Neutrophil (primary cell): ENCODE measurements at regions not wholly inside any gene's neighbourhood (a gene's known extent, or its start where the extent isn't known, plus 50 kb on each side); places are given as distances from the start of the nearest gene placed in this dataset.

Experiments used
- H3K27ac ChIP-seq: fragments of 200-600 bp; sonication (generic); 2 replicates; pipeline ENCODE4 v1.5.1; 2016; ENCODE audit warnings: mild to moderate bottlenecking, moderate library complexity
- H3K27me3 ChIP-seq: fragments of 200-600 bp; sonication (generic); 2 replicates; pipeline ENCODE4 v1.6.0; 2016; ENCODE audit warnings: mild to moderate bottlenecking
- H3K36me3 ChIP-seq: fragments of 200-600 bp; sonication (generic); 2 replicates; pipeline ENCODE4 v1.5.1; 2017
- H3K4me1 ChIP-seq, 2 experiments: fragments of 200-600 bp in 1 of 2; sonication (generic) in 1 of 2; 1 replicate in 1 of 2; 2 replicates in 1 of 2; pipeline versions ENCODE4 v1.5.1 to v1.6.1; 2013 to 2016; ENCODE audit warnings: low read depth in 1 of 2, low read length in 1 of 2, mild to moderate bottlenecking in 1 of 2, moderate library complexity in 1 of 2; ENCODE audit not compliant: control insufficient read depth in 1 of 2, insufficient read depth in 1 of 2
- H3K4me3 ChIP-seq, 2 experiments: fragments of 200-600 bp in 1 of 2; sonication (generic) in 1 of 2; 1 replicate in 1 of 2; 2 replicates in 1 of 2; pipeline ENCODE4 v1.5.1; 2013 to 2016; ENCODE audit warnings: low read depth in 1 of 2, low read length in 1 of 2, mild to moderate bottlenecking in 1 of 2, moderate library complexity in 1 of 2
- H3K9me3 ChIP-seq: fragments of 200-600 bp; sonication (generic); 2 replicates; pipeline ENCODE4 v1.5.1; 2016
- TF ChIP-seq, protein P1 (sequence below): fragments of 200-600 bp; sonication (generic); IDR thresholded peaks from 2 replicates; pipeline ENCODE4 v1.5.1; 2016; ENCODE audit warnings: antibody characterized with exemption

DNA sequence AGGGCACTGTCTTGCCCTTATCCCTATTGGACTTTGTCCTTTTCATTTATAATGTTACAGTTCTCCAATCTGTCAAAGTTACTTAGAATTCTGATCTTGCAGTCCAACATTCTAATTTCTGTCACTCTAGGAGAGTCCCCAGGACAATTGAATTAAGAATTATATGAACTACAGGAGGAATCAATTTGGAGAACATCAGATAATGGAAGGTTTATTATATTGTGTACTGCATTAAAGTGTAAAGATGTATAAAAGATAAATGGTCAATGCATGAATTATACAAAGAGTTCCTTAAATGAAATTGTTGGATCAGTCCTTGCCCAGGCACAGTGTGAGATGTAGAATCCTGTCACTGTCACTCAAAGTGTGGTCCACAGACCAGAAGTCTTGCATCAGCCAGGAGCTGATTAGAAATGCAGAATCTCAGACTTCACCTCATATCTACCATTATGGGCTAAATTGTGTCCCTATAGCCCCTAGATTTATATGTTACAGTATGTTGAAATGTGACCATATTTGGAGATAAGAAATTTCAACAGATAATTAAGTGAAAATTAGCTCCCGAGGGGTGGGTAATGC, 145.5 kb downstream of the BTBD3 start:
- TF ChIP-seq, protein P1, sequence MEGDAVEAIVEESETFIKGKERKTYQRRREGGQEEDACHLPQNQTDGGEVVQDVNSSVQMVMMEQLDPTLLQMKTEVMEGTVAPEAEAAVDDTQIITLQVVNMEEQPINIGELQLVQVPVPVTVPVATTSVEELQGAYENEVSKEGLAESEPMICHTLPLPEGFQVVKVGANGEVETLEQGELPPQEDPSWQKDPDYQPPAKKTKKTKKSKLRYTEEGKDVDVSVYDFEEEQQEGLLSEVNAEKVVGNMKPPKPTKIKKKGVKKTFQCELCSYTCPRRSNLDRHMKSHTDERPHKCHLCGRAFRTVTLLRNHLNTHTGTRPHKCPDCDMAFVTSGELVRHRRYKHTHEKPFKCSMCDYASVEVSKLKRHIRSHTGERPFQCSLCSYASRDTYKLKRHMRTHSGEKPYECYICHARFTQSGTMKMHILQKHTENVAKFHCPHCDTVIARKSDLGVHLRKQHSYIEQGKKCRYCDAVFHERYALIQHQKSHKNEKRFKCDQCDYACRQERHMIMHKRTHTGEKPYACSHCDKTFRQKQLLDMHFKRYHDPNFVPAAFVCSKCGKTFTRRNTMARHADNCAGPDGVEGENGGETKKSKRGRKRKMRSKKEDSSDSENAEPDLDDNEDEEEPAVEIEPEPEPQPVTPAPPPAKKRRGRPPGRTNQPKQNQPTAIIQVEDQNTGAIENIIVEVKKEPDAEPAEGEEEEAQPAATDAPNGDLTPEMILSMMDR, result no peak
- H3K27me3 ChIP-seq, result no peaks in the 10 kb centered on the region
- no peak overlapping the region for H3K4me3 ChIP-seq
- no peaks in the 10 kb centered on the region for H3K4me1 ChIP-seq
- H3K9me3 ChIP-seq, result no peaks in the 10 kb centered on the region
- H3K27ac ChIP-seq, result no peak overlapping the region
- H3K36me3 ChIP-seq, result no peaks in the 10 kb centered on the region

GRCh38 chr20:12064540-12064939, 146.8 kb downstream of the BTBD3 start:
- no peaks in the 10 kb centered on the region for H3K4me1 ChIP-seq
- TF ChIP-seq, protein P1, result no peak
- no peaks in the 10 kb centered on the region for H3K9me3 ChIP-seq
- no peak overlapping the region for H3K27ac ChIP-seq
- no peak overlapping the region for H3K4me3 ChIP-seq
- no peaks in the 10 kb centered on the region for H3K36me3 ChIP-seq
- H3K27me3 ChIP-seq, result no peaks in the 10 kb centered on the region

DNA sequence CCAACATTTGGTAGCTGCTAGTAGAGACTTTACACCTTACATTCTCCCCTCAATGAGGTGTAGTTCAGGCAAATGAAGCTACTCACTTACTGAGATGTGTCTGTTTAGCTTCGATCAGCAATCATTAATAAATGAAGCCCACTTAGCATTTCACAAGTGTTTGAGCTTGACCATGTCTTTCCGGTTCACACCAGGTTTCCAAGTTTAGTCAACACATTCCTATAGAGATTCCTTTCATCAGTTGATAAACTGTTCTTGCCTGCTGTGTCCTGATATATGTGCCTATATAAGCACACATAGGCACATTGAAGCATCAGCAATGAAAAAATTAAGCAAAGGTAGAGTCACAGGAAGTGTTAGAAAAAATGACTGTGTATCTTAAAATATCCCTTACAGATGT, 150.0 kb downstream of the BTBD3 start:
- no peaks in the 10 kb centered on the region for H3K36me3 ChIP-seq
- no peaks in the 10 kb centered on the region for H3K9me3 ChIP-seq
- no peak overlapping the region for H3K27ac ChIP-seq
- no peaks in the 10 kb centered on the region for H3K27me3 ChIP-seq
- no peaks in the 10 kb centered on the region for H3K4me1 ChIP-seq
- no peak overlapping the region for H3K4me3 ChIP-seq
- TF ChIP-seq, protein P1, result no peak

DNA sequence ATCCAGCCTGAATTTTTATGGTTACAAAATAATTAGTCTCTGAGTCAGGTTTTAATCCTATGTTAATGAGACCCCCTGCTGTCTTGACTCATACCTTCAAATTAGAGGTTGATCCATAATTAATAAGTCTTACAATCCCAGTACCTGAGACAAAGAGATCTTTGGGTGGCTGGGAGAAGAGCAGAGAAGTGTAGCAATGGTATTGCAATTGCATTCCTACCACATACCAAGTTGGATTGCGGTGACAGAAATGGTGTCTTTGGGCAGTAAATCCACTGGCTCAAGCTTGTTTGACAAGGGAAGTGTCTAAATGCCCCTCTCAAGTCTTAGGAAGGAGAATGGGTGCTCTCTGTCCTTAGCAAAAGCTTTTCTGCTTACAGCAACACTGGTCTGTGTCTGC, 150.4 kb downstream of the BTBD3 start:
- no peaks in the 10 kb centered on the region for H3K4me1 ChIP-seq

GRCh38 chr20:12069181-12069580, 151.5 kb downstream of the BTBD3 start:
- H3K27ac ChIP-seq, result no peak overlapping the region
- TF ChIP-seq, protein P1, result no peak
- no peaks in the 10 kb centered on the region for H3K9me3 ChIP-seq
- H3K27me3 ChIP-seq, result no peaks in the 10 kb centered on the region
- no peak overlapping the region for H3K4me3 ChIP-seq
- H3K4me1 ChIP-seq, result no peaks in the 10 kb centered on the region
- H3K36me3 ChIP-seq, result no peaks in the 10 kb centered on the region

More for the DNA sequence above, 150.4 kb downstream of the BTBD3 start:
- Histone ChIP-seq H3K4me3 (no peak overlapping the region), H3K9me3 (no peaks in the 10 kb centered on the region), H3K27me3 (no peaks in the 10 kb centered on the region), H3K27ac (no peak overlapping the region), H3K36me3 (no peaks in the 10 kb centered on the region)
- TF ChIP-seq, protein P1, result no peak
